ENCODE measurements at regions not wholly inside any gene's neighbourhood (a gene's known extent, or its start where the extent isn't known, plus 50 kb on each side); places are given as distances from the start of the nearest gene placed in this dataset.

DNA sequence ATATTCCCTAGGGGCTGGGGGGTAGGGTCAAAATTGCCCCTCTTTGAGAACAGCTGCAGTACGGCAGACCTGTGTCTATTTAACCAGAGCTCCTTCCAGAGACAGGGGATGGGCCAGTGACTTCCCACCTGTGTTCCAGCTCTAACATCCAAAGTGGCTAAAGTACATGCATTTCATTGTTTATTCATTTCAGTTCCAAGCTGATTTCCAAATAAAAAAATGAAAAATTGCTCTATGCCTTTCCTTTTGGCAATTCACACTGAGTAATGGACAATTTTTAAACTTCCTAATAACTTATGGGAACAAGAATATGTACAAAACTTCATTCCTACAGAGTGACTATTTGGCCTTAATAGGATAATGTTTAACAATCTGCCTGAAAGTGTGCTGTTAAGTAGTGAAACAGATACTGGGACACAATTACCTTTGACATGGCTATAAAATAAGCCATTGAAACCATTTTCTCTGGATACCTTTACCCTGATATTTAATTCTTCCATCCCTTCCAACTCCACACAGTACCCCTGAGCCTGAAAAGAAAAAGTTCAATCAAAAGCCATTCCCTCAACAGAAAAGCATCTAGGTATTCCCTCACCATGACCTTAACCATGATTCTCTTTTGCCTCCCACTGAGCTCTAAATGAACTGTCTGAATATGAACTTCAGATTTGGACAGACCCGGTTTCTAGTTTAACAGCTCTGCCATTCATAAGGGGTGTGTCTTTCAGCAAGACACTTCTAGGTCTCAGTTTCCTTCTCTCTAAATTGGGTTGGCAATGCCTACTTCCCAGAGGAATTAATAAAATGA lies 73.1 kb downstream of the RDH14 start:
- TF ChIP-seq POLR2A (IDR thresholded peaks at IDR 0.05) (no peak), CTCF (IDR thresholded peaks at IDR 0.05) (no peak)
